Naive thymus-derived CD8-positive, alpha-beta T cell (primary cell): ENCODE measurements at regions not wholly inside any gene's neighbourhood (a gene's known extent, or its start where the extent isn't known, plus 50 kb on each side); places are given as distances from the start of the nearest gene placed in this dataset.
"Not testable (repeated sequence)": the region's sequence is repeated elsewhere in the genome, so short reads cannot be mapped to it uniquely, and the experiment has no call there.

Experiments
- ATAC-seq, 2 donors: fragments of 150-1000 bp; cut with Tn5 transposase in 1 of 2; sonication (Bioruptor Pico), chemical (Tn5 transposase) in 1 of 2; 1 replicate in 1 of 2; 2 replicates in 1 of 2; pipeline ENCODE4 v1.10.0; 2021; ENCODE audit warnings: mild to moderate bottlenecking in 2 of 2, moderate library complexity in 2 of 2
- POLR2A ChIA-PET: fragments of 350-600 bp; sonication (Branson Sonifier 250); formaldehyde crosslinking; loops from one replicate; lab custom pipeline; 2021; ENCODE audit warnings: antibody characterized with exemption; lab: Charles Lee
- DNase-seq, 10 donors: peaks; one replicate each; pipeline versions ENCODE4 v3.0.0 to v3.0.0-alpha.2; 2020 to 2022
- H3K27ac Mint-ChIP-seq, 10 donors: one replicate each; pipeline ENCODE4 v1.8.0; 2020 to 2022; ENCODE audit warnings: mild to moderate bottlenecking in 10 of 10, mixed read lengths in 10 of 10, moderate library complexity in 4 of 10, inconsistent platforms in 1 of 10
- H3K27me3 Mint-ChIP-seq, 5 donors: one replicate each; pipeline ENCODE4 v1.8.0; 2021 to 2022; ENCODE audit warnings: mixed read lengths in 5 of 5
- H3K36me3 Mint-ChIP-seq, 3 donors: one replicate each; pipeline ENCODE4 v1.8.0; 2020 to 2022; ENCODE audit warnings: mixed read lengths in 3 of 3, mild to moderate bottlenecking in 2 of 3, inconsistent platforms in 1 of 3
- H3K4me1 Mint-ChIP-seq, 4 donors: one replicate each; pipeline ENCODE4 v1.8.0; 2021 to 2022; ENCODE audit warnings: mixed read lengths in 4 of 4
- H3K4me3 Mint-ChIP-seq, 10 donors: one replicate each; pipeline ENCODE4 v1.8.0; 2020 to 2022; ENCODE audit warnings: mild to moderate bottlenecking in 10 of 10, mixed read lengths in 10 of 10, moderate library complexity in 6 of 10, inconsistent platforms in 1 of 10
- H3K9me3 Mint-ChIP-seq, 9 donors: one replicate each; pipeline ENCODE4 v1.8.0; 2020 to 2022; ENCODE audit warnings: mixed read lengths in 9 of 9, mild to moderate bottlenecking in 3 of 9, inconsistent platforms in 1 of 9, moderate library complexity in 1 of 9

DNA sequence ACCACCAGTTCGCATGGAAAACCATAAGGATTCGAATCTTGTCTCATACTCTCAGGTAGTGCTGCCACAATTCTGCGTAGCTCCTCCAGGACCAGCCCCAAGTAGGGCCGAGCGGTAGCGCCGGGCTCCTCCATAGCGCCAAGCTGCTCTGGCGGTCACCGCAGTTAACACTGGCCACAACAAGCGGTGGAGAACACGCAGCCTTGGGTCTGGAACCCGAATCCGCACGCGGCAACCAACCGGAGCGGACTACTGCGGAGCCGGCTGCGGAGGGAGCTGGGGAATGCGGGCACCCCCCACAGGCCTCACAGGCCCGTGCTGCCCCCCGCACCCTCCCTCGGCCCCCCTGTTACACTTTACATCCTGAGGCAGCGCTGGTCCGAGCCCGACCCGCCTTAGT lies 531.5 kb downstream of the STK39 start:
- ATAC-seq, result no peak
- no peak overlapping the region for H3K27ac Mint-ChIP-seq
- H3K27me3 Mint-ChIP-seq, result peaks cover 0 to 3% (median 0%) of the 10 kb centered on the region in 5 donors
- peaks cover 0 to 6% (median 0%) of the 10 kb centered on the region in 9 donors for H3K9me3 Mint-ChIP-seq
- POLR2A ChIA-PET, result no interaction called here
- DNase-seq, result no peak
- peaks cover 0 to 4% (median 0%) of the 10 kb centered on the region in 3 donors for H3K36me3 Mint-ChIP-seq
- H3K4me3 Mint-ChIP-seq, result no peak overlapping the region
- no peaks in the 10 kb centered on the region for H3K4me1 Mint-ChIP-seq

DNA sequence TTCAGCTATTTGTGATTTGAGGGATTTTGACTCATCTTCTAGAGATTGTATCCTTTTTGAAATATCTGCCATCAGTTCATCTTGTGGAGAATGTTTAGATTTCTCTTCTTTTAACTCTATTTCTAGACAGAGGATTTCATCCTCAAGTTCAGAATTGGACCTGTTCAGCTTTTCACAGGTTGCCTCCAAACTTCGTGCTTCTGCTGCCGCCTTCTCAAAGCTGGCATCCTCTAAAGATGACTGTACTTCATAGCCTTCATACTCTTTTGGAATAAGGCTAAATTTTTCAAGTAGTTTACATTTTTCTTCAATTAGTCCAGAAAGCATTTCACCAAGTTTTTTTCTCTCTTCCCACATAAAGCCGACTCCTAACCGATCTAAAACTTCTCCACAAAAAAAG lies 531.9 kb downstream of the STK39 start:
- H3K4me3 Mint-ChIP-seq, H3K27me3 Mint-ChIP-seq, H3K36me3 Mint-ChIP-seq, ATAC-seq, DNase-seq, H3K9me3 Mint-ChIP-seq, POLR2A ChIA-PET, H3K27ac Mint-ChIP-seq, H3K4me1 Mint-ChIP-seq: not testable (repeated sequence)

DNA sequence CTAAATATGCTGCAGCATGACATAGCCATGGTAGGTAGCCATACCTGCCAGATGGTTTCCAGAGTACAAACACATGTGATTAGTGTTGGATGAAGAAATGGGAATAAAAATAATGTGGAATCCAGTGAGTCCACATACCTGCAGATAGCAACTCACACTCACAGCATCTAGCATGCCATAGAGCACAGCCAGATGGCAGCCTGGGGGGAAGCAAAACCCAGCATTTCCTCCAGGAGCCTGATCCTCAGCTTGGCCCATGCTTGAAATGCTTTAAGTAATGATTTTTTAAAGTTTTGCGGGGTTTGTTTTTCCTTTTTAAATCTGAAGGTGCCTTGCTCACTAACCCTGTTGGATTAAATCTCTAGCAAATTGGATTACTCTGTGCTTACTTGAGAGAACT lies 535.1 kb downstream of the STK39 start:
- Mint-ChIP-seq H3K36me3 (peaks cover 0 to 4% (median 0%) of the 10 kb centered on the region in 3 donors), H3K27me3 (peaks cover 0 to 4% (median 0%) of the 10 kb centered on the region in 5 donors), H3K9me3 (peaks cover 0 to 4% (median 0%) of the 10 kb centered on the region in 9 donors), H3K4me1 (no peaks in the 10 kb centered on the region), H3K4me3 (no peak overlapping the region), H3K27ac (no peak overlapping the region)
- DNase-seq, result no peak
- ATAC-seq, result no peak
- POLR2A ChIA-PET, result no interaction called here

DNA sequence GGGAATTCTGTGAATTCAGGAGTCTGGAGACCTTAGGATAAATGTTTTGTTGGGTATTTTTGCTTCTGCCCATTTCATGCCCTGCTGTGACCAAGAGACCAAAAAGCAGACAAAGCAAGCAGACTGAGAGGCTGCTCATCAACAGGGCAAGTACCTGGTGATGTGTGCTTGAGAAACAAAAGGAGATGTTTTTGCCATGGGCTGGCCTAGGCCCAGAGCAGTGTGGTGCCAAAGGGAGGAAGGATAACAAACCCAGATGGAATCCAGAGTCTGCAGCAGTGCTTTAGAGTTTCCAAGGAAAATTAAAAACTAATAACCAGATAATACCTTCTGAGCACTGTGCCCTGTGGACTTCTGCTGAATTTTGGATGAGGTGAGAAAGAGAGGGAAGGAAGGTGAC lies 538.4 kb downstream of the STK39 start:
- H3K27ac Mint-ChIP-seq, result no peak overlapping the region
- H3K4me3 Mint-ChIP-seq, result no peak overlapping the region
- no peak for DNase-seq
- POLR2A ChIA-PET, result no interaction called here
- ATAC-seq, result no peak
- H3K36me3 Mint-ChIP-seq, result no peaks in the 10 kb centered on the region
- no peaks in the 10 kb centered on the region for H3K4me1 Mint-ChIP-seq
- no peaks in the 10 kb centered on the region for H3K9me3 Mint-ChIP-seq
- H3K27me3 Mint-ChIP-seq, result peaks cover 0 to 4% (median 0%) of the 10 kb centered on the region in 5 donors

DNA sequence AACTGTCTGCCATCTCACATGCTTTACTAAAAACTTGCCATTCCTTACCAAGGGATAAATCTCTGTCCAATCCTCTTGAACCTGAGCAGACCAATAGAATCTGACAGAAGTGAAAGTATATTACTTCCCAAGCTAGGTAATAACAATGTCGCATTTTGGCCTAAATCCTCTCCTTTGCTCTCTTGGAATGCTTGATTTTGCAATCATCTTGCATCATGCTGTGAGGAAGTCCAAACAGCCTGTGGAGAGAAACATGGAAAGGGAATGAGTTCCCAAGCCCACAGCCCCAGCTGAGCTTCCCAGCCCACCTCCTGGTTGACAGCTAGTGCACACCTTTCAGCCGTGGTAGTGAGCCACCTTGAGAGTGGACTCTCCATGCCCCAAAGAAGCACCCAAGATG lies 540.6 kb downstream of the STK39 start:
- DNase-seq (no peak), ATAC-seq (no peak)
- Mint-ChIP-seq H3K27me3 (peaks cover 0 to 4% (median 0%) of the 10 kb centered on the region in 5 donors), H3K4me1 (no peaks in the 10 kb centered on the region), H3K4me3 (no peak overlapping the region), H3K27ac (no peak overlapping the region), H3K9me3 (no peaks in the 10 kb centered on the region), H3K36me3 (no peaks in the 10 kb centered on the region)
- POLR2A ChIA-PET, result no interaction called here

DNA sequence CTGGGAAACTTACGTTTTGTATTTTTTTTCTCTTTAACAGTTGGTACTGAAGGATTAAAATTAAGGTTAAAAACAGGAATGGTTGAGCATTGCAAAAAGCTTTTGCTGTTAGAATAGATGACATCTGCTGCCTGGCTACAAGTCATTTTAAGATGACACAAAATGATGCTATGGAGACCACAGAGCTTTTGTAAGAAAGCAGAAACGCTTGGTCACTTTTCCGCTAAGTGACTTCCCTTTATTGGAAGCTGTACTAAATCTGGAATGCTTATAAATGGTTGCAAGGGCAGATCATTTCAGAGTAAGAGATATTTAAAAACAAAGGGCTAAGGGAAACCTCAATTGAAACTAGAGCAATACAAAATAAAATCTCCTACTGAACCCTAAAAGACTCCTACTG lies 544.0 kb downstream of the STK39 start:
- Mint-ChIP-seq H3K4me3 (no peak overlapping the region), H3K36me3 (no peaks in the 10 kb centered on the region), H3K4me1 (no peaks in the 10 kb centered on the region), H3K27ac (no peak overlapping the region), H3K27me3 (peaks cover 0 to 4% (median 0%) of the 10 kb centered on the region in 5 donors), H3K9me3 (no peaks in the 10 kb centered on the region)
- no peak for DNase-seq
- POLR2A ChIA-PET, result no interaction called here
- no peak for ATAC-seq

DNA sequence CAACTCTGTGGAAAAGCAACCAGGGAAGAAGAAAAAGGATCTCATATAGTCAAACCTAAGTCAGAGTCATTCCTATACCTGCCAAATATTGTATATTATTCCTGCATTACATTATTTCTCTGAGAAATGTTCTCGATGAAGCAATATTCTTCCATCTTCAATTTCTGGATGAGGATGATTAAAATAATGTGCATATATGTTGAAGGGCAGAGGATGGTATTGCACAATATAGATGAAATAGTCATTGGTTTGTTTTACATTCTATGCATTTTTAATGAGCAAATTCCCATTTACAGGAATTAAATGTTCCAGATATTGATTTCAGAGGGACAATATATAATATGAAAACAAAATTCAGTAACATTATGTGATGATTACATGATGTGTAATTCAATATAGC lies 545.2 kb downstream of the STK39 start:
- POLR2A ChIA-PET, result no interaction called here
- H3K27me3 Mint-ChIP-seq, result peaks cover 0 to 4% (median 0%) of the 10 kb centered on the region in 5 donors
- H3K4me1 Mint-ChIP-seq, result no peaks in the 10 kb centered on the region
- H3K36me3 Mint-ChIP-seq, result no peaks in the 10 kb centered on the region
- no peaks in the 10 kb centered on the region for H3K9me3 Mint-ChIP-seq
- ATAC-seq, result no peak
- H3K27ac Mint-ChIP-seq, result no peak overlapping the region
- DNase-seq, result no peak
- no peak overlapping the region for H3K4me3 Mint-ChIP-seq

DNA sequence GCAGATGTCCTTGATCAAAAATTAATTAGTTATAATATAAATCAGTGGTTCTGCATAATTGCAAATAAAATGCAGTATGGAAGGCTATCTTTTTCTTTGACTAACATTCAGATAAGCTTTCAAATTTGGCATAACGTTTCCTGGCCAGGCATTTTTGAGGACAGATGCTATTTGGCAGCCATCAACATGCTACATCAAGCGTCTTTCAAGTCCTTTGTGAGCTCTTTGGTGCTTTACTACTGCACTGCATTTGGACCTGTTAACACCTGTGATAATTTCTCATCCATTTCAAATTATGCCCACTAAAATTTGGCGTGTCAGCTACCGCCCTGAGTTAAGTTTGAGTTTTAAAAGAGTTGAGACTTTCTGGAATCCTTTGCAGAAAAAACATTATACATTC lies 545.7 kb downstream of the STK39 start:
- Mint-ChIP-seq H3K27ac (no peak overlapping the region), H3K27me3 (peaks cover 0 to 4% (median 0%) of the 10 kb centered on the region in 5 donors), H3K9me3 (no peaks in the 10 kb centered on the region), H3K4me3 (no peak overlapping the region), H3K36me3 (no peaks in the 10 kb centered on the region), H3K4me1 (no peaks in the 10 kb centered on the region)
- ATAC-seq, result no peak
- POLR2A ChIA-PET, result no interaction called here
- DNase-seq, result no peak

DNA sequence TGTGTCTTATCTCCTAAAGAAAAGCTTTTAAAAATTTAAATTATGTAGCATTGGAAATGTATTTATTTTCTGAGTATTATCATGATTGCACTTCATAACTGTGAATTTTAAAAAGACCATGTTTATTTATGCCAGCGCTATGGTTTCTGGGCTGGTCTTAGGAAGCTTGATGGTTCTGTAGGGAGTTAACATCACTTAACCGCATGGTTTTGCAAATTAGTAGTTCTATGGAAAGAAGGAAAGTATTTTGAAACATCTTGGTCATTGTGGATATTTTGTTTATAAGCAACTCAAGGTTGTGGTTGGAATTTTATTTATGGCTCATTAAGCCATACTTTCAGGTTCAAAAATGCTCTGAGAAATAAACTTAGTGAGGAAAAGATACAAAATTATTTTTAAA lies 549.4 kb downstream of the STK39 start:
- peaks cover 0 to 2% (median 0%) of the 10 kb centered on the region in 5 donors for H3K27me3 Mint-ChIP-seq
- POLR2A ChIA-PET, result no interaction called here
- ATAC-seq, result no peak
- DNase-seq, result no peak
- H3K4me1 Mint-ChIP-seq, result no peaks in the 10 kb centered on the region
- peaks cover 0 to 4% (median 0%) of the 10 kb centered on the region in 9 donors for H3K9me3 Mint-ChIP-seq
- H3K4me3 Mint-ChIP-seq, result no peak overlapping the region
- H3K36me3 Mint-ChIP-seq, result no peaks in the 10 kb centered on the region
- no peak overlapping the region for H3K27ac Mint-ChIP-seq

DNA sequence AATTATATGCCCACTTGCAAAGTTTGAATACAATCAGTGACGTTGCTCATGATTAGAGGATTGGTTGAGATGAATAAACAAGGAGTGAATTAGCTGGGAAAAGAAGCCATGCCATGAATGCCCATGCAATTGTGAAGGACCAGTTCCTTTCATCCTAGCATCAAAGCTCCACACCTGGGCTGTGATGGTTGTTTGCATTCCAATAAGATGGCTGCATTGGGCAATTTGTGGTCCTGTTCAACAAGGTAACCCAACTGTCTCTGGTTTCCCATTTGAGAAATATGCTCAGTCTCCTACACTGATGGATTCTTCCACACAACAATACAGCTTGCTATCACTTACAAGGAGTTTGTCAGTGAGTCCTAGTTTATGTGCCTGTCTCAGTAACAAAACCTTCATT lies 550.2 kb downstream of the STK39 start:
- H3K27ac Mint-ChIP-seq, result no peak overlapping the region
- peaks cover 0 to 4% (median 0%) of the 10 kb centered on the region in 9 donors for H3K9me3 Mint-ChIP-seq
- no peak overlapping the region for H3K4me3 Mint-ChIP-seq
- no peak for DNase-seq
- POLR2A ChIA-PET, result no interaction called here
- ATAC-seq, result no peak
- peaks cover 0 to 2% (median 0%) of the 10 kb centered on the region in 5 donors for H3K27me3 Mint-ChIP-seq
- no peaks in the 10 kb centered on the region for H3K36me3 Mint-ChIP-seq
- no peaks in the 10 kb centered on the region for H3K4me1 Mint-ChIP-seq

DNA sequence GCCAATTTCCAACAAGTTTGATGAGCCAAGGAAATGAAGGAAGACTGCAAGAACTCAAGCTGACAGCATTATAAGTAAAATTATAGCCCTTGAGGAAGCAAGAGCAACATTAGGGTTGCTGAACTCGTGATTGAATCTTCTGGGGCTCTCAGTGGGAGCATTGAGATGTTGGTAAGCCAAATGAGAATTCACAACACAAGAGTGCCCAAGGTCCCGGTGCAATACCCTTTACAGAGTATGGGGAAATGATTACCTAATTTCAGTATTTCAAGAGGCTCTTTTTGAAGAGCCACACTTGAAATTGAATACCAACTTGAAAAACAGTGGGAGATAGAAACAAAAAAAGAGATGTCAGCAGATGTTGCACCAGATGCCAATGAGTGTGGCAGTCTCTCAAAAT lies 554.5 kb downstream of the STK39 start:
- DNase-seq (no peak), ATAC-seq (no peak)
- Mint-ChIP-seq H3K4me3 (no peak overlapping the region), H3K36me3 (no peaks in the 10 kb centered on the region), H3K27ac (no peak overlapping the region), H3K9me3 (peaks cover 0 to 8% (median 0%) of the 10 kb centered on the region in 9 donors), H3K4me1 (no peaks in the 10 kb centered on the region), H3K27me3 (peaks cover 0 to 4% (median 0%) of the 10 kb centered on the region in 5 donors)
- POLR2A ChIA-PET, result no interaction called here

DNA sequence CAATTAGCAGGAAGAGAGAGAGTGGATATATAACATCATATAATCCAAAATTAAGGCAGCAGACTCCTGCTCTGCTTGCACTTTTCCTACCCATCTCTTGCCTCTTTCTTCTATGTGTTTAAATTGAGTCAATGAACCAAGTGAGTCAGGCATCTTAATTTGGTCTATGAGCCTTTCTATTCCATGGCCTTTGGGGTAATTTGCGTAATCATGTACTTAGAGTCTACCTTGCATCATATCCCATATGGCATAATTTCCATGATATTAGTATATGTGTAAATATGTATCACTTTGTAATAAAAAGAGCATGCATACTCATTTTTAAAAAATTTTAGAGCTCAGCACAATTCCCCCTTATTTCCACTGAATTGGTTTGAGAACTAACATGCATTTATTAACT lies 555.2 kb downstream of the STK39 start:
- Mint-ChIP-seq H3K9me3 (peaks cover 0 to 8% (median 0%) of the 10 kb centered on the region in 9 donors), H3K27me3 (peaks cover 0 to 4% (median 0%) of the 10 kb centered on the region in 5 donors), H3K27ac (no peak overlapping the region), H3K4me1 (no peaks in the 10 kb centered on the region), H3K4me3 (no peak overlapping the region), H3K36me3 (no peaks in the 10 kb centered on the region)
- POLR2A ChIA-PET, result no interaction called here
- DNase-seq, result no peak
- ATAC-seq, result no peak

DNA sequence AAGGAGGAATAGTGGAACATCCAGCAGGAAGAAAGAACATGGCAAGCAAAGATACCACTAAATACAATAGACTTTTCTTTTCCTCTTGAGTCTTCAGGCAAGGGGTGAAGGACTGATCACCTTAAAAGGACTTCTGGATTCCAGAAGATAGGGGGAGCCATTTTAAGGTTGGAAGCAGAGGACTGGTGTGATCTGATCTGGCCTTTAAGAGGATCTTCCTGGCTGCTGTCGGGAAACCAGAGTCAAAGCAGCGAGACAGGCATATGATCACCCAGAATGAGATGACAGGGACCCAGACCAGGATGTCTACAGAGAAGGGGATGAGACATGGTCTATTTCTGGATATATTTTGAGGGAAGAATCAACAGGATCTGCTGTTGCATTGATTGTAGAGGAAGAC lies 558.0 kb downstream of the STK39 start:
- no peak overlapping the region for H3K27ac Mint-ChIP-seq
- POLR2A ChIA-PET, result no interaction called here
- H3K9me3 Mint-ChIP-seq, result peaks cover 0 to 8% (median 0%) of the 10 kb centered on the region in 9 donors

DNA sequence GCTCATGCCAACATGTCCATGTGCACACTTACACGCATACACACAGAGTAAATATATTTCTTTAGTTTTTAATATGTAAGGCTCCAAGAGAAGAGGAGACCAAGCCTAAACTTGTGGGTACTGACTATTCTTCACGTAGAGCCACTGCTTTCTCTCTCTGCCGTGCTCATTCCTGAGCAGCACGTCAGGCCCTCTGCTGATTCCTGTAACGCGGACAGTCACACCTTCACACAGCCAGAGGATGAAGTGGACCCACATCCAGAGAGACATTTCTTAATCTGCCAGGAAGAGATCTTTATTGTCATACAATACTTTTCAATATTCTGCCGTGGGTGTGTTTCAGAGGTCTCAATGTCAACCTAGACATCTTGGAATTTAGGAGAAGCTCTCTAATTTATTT lies 560.7 kb downstream of the STK39 start:
- DNase-seq (no peak), ATAC-seq (no peak)
- Mint-ChIP-seq H3K9me3 (peaks cover 0 to 3% (median 0%) of the 10 kb centered on the region in 9 donors), H3K27me3 (peaks cover 0 to 12% (median 1%) of the 10 kb centered on the region in 5 donors), H3K27ac (no peak overlapping the region), H3K4me1 (no peaks in the 10 kb centered on the region), H3K36me3 (no peaks in the 10 kb centered on the region), H3K4me3 (no peak overlapping the region)
- POLR2A ChIA-PET, result no interaction called here

More for the DNA sequence above, 558.0 kb downstream of the STK39 start:
- no peaks in the 10 kb centered on the region for H3K36me3 Mint-ChIP-seq
- H3K4me1 Mint-ChIP-seq, result no peaks in the 10 kb centered on the region
- no peak overlapping the region for H3K4me3 Mint-ChIP-seq
- ATAC-seq (no peak), DNase-seq (no peak)
- H3K27me3 Mint-ChIP-seq, result peaks cover 0 to 4% (median 0%) of the 10 kb centered on the region in 5 donors
